ENCODE measurements at regions not wholly inside any gene's neighbourhood (a gene's known extent, or its start where the extent isn't known, plus 50 kb on each side); places are given as distances from the start of the nearest gene placed in this dataset.
A peak's percentile ranks its signal among the peaks of the same experiment; 100 is the strongest.
"Not testable (repeated sequence)": the region's sequence is repeated elsewhere in the genome, so short reads cannot be mapped to it uniquely, and the experiment has no call there.

DNA sequence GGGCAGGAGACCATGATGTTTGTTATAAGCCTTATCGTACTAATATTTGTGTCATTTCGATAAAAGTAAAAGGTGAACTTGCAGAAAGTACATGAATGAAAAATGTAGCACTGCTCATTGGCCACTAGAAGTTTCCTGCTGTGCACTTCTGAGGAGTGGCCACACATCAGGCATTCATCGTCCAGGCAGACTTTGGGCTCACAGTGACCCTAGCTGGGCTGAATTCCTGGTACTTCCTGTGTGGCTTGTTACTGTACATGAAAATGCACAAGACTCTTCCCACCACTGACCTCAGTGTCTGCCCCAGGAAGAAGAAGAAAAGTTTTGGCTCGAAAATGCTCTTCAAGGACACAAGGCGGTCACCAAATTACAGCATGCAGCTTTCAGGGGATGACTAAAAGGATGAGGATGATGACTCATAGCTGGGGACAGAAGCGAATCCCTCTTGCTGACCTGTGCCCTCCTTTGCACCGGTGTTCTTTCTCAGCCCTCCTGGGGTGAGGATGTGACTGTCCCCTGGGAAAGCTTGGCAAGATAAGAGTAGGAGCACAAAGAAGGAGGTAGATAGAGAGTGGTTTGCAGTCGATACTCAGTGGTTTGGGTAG is 252.4 kb upstream of the KAZN start:
- TF ChIP-seq, protein P1, sequence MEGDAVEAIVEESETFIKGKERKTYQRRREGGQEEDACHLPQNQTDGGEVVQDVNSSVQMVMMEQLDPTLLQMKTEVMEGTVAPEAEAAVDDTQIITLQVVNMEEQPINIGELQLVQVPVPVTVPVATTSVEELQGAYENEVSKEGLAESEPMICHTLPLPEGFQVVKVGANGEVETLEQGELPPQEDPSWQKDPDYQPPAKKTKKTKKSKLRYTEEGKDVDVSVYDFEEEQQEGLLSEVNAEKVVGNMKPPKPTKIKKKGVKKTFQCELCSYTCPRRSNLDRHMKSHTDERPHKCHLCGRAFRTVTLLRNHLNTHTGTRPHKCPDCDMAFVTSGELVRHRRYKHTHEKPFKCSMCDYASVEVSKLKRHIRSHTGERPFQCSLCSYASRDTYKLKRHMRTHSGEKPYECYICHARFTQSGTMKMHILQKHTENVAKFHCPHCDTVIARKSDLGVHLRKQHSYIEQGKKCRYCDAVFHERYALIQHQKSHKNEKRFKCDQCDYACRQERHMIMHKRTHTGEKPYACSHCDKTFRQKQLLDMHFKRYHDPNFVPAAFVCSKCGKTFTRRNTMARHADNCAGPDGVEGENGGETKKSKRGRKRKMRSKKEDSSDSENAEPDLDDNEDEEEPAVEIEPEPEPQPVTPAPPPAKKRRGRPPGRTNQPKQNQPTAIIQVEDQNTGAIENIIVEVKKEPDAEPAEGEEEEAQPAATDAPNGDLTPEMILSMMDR (IDR thresholded peaks at IDR 0.05) = no peak
- ATAC-seq (no peak), DNase-seq (no peak)
- H3K4me3 ChIP-seq = no peak overlapping the region
- intact Hi-C loops (cut with DNase I, micrococcal nuclease) = no loop called here
- H3K9me3 ChIP-seq = no peaks in the 10 kb centered on the region
- H3K36me3 ChIP-seq (ENCODE audit: low read depth) = no peaks in the 10 kb centered on the region
- H3K4me1 ChIP-seq (ENCODE audit: low read depth) = no peaks in the 10 kb centered on the region

DNA sequence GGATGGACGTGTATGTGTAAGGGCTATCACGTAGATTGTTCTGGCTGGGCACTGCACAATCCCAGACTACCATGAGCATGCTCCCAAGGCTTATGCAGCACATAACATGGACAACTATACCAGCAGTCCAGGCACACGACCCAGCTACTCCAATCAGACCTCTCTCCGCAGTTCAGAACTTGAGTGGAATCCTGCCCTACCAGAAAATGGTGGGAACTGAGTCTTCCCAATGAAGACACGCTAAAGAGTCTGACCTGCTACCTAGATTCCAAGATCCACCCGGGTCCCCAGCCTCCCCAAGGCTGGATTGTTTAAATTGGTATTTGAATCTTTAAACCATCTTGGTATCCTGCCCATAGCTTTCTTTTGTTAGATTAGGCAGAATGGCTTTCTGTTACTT is 251.3 kb upstream of the KAZN start:
- H3K4me3 ChIP-seq = no peak overlapping the region
- no peak for ATAC-seq
- TF ChIP-seq, protein P1 (IDR thresholded peaks at IDR 0.05) = no peak
- intact Hi-C loops (cut with DNase I, micrococcal nuclease) = no loop called here
- no peaks in the 10 kb centered on the region for H3K4me1 ChIP-seq (ENCODE audit: low read depth)
- H3K36me3 ChIP-seq (ENCODE audit: low read depth) = no peaks in the 10 kb centered on the region
- no peaks in the 10 kb centered on the region for H3K9me3 ChIP-seq
- no peak for DNase-seq

DNA sequence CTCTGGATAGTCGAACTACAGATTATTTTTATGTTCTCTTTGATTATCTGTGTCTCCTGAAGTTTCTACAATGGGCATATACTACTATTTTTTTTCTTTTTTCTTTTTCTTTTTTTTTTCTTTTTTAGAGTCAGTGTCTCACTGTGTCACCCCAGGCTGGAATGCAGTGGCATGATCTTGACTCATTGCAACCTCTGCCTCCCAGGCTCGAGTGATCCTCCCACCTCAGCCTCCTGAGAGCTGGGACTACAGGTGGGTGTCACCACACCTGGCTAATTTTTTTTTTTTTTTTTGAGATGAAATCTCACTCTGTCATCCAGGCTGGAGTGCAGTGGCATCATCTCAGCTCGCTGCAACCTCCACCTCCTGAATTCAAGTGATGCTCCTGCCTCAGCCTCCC is 250.7 kb upstream of the KAZN start:
- no peak for DNase-seq
- no peak for ATAC-seq
- H3K36me3 ChIP-seq (ENCODE audit: low read depth) = no peaks in the 10 kb centered on the region
- H3K4me3 ChIP-seq = no peak overlapping the region
- TF ChIP-seq, protein P1 (IDR thresholded peaks at IDR 0.05) = no peak
- H3K4me1 ChIP-seq (ENCODE audit: low read depth) = no peaks in the 10 kb centered on the region
- intact Hi-C loops (cut with DNase I, micrococcal nuclease) = no loop called here
- H3K9me3 ChIP-seq = no peaks in the 10 kb centered on the region

DNA sequence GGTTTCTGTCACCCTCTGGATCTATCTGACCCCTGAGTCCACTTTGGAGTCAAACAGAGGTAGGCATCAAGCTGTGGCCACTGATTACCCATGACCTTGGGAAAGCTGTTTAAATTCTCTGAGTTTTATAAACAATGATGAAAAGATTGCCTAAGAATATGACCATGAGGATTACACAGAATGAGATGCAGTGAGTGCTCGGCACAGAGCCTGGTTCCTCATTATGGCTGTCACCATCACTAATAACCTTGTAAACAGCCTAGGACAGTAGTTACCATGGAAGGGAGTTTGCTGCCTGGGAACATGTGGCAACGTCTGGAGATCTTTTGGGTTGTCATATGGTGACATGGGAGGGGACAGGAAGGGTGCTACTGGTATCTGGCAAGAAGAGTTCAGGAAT is 248.3 kb upstream of the KAZN start:
- peak; percentile 53 for ATAC-seq
- Histone ChIP-seq H3K36me3 (ENCODE audit: low read depth) (no peaks in the 10 kb centered on the region), H3K4me3 (no peak overlapping the region), H3K9me3 (no peaks in the 10 kb centered on the region), H3K4me1 (ENCODE audit: low read depth) (no peaks in the 10 kb centered on the region)
- peak in 1 of 3 donors; percentile 22 for DNase-seq
- intact Hi-C loops (cut with DNase I, micrococcal nuclease) = no loop called here
- TF ChIP-seq, protein P1 (IDR thresholded peaks at IDR 0.05) = no peak

DNA sequence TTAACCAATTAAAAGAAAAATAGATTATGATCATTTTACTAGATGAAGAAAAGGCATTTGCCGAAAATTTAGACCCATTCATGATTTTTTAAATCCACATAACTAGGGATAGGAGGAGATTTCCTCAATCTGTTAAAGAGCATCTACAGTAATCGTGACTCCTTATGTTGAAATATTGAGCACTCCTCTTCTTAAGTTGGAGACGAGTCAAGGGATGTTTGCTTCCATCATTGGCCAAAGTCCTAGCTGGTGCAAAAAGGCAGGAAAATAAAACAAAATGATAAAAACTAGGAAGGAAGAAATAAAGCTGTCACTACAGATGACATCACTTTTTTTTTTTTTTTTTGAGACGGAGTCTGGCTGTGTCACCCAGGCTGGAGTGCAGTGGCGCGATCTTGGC is 245.6 kb upstream of the KAZN start:
- ATAC-seq = no peak
- no peak for DNase-seq
- intact Hi-C loops (cut with DNase I, micrococcal nuclease) = no loop called here
- TF ChIP-seq, protein P1 (IDR thresholded peaks at IDR 0.05) = no peak
- H3K4me1 ChIP-seq (ENCODE audit: low read depth) = no peaks in the 10 kb centered on the region
- H3K4me3 ChIP-seq = no peak overlapping the region
- no peaks in the 10 kb centered on the region for H3K9me3 ChIP-seq
- no peaks in the 10 kb centered on the region for H3K36me3 ChIP-seq (ENCODE audit: low read depth)

DNA sequence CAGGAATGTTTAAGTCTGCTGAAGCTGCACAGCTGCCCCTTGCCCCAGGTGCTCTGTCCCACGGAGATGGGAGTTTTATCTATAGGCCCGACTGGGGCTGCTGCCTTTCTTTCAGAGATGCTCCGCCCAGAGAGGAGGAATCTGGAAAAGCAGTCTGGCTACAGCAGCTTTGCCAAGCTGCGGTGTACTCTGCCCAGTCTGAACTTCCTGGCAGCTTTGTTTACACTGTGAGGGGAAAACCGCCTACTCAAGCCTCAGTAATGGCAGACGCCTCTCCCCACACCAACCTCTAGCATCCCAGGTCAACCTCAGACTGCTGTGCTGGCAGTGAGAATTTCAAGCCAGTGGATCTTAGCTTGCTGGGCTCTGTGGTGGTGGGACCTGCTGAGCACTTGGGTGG is 237.5 kb upstream of the KAZN start:
- DNase-seq (peak in 2 of 3 donors; percentile 53 to 54), ATAC-seq (peak; percentile 54)
- H3K9me3 ChIP-seq; intact Hi-C loops (cut with DNase I, micrococcal nuclease); H3K36me3 ChIP-seq (ENCODE audit: low read depth); H3K4me1 ChIP-seq (ENCODE audit: low read depth); H3K4me3 ChIP-seq: not testable (repeated sequence)

Measured in mucosa of descending colon (tissue), 3 donors.